ENCODE measurements at regions not wholly inside any gene's neighbourhood (a gene's known extent, or its start where the extent isn't known, plus 50 kb on each side); places are given as distances from the start of the nearest gene placed in this dataset.

GRCh38 chr16:60729051-60729450 is 1307.2 kb downstream of the CDH8 start:
- no peak for TF ChIP-seq POLR2AphosphoS5 (IDR thresholded peaks at IDR 0.05; ENCODE audit: low read depth, low read length)
- TF ChIP-seq REST (IDR thresholded peaks at IDR 0.05; ENCODE audit: insufficient read depth in 1 of 2, low read depth in 2 of 2, low read length in 1 of 2): no peak
- TF ChIP-seq CTCF (IDR thresholded peaks at IDR 0.05): no peak
- TF ChIP-seq SIN3A (IDR thresholded peaks at IDR 0.05; ENCODE audit: borderline replicate concordance, insufficient read depth, low read depth, low read length): no peak
- TF ChIP-seq TCF7L2 (IDR thresholded peaks at IDR 0.05; ENCODE audit: low read depth, low read length): no peak

Data from Panc1 (cell line).